Nephron (organoid): ENCODE measurements at regions not wholly inside any gene's neighbourhood (a gene's known extent, or its start where the extent isn't known, plus 50 kb on each side); places are given as distances from the start of the nearest gene placed in this dataset.

Experiments
- H3K27ac Mint-ChIP-seq, 3 experiments: 2 replicates each; pipeline ENCODE4 v1.8.0; 2020; ENCODE audit warnings: mixed read lengths in 3 of 3, mild to moderate bottlenecking in 2 of 3, moderate library complexity in 1 of 3
- H3K27me3 Mint-ChIP-seq: 2 replicates; pipeline ENCODE4 v1.8.0; 2021; ENCODE audit warnings: low read depth, mild to moderate bottlenecking, moderate library complexity, mixed read lengths
- H3K36me3 Mint-ChIP-seq: 2 replicates; pipeline ENCODE4 v1.8.0; 2020; ENCODE audit warnings: low read depth, mixed read lengths
- H3K4me1 Mint-ChIP-seq: 2 replicates; pipeline ENCODE4 v1.8.0; 2020; ENCODE audit warnings: mixed read lengths
- H3K4me3 Mint-ChIP-seq, 3 experiments: 2 replicates each; pipeline ENCODE4 v1.8.0; 2020; ENCODE audit warnings: mild to moderate bottlenecking in 3 of 3, mixed read lengths in 3 of 3, moderate library complexity in 2 of 3
- H3K9me3 Mint-ChIP-seq: 2 replicates; pipeline ENCODE4 v1.8.0; 2020; ENCODE audit warnings: mixed read lengths
- TF ChIP-seq, protein P1 (sequence below), 3 experiments: fragments of 200-600 bp; sonication (generic); IDR thresholded peaks; one replicate each; pipeline ENCODE4 v1.5.0; 2021; ENCODE audit warnings: antibody characterized with exemption in 3 of 3; ENCODE audit not compliant: unreplicated experiment in 3 of 3

DNA sequence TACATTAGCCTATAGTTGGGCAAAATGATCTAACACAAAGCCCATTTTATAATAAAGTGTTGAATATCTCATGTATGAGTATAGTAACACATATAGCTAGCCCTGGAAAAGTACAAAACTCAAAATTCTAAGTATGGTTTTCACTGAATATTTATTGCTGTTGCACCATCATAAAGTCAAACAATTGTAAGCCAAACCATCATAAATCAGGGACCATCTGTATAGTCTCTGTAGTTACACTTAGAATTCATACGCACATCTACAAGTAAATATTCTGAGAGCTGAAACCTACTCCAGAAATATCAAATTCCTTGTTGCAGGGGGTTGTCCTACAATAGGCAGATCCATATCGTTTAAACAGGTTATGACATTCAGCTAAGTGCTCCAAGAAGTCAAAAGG, 817.3 kb downstream of the BCKDHB start:
- H3K36me3 Mint-ChIP-seq = no peaks in the 10 kb centered on the region
- no peak overlapping the region for H3K4me3 Mint-ChIP-seq
- no peaks in the 10 kb centered on the region for H3K27me3 Mint-ChIP-seq
- peak overlapping the region in 2 of 3 experiments; percentile 8 to 31 for H3K27ac Mint-ChIP-seq
- H3K4me1 Mint-ChIP-seq = peaks cover 18% of the 10 kb centered on the region
- TF ChIP-seq, protein P1, sequence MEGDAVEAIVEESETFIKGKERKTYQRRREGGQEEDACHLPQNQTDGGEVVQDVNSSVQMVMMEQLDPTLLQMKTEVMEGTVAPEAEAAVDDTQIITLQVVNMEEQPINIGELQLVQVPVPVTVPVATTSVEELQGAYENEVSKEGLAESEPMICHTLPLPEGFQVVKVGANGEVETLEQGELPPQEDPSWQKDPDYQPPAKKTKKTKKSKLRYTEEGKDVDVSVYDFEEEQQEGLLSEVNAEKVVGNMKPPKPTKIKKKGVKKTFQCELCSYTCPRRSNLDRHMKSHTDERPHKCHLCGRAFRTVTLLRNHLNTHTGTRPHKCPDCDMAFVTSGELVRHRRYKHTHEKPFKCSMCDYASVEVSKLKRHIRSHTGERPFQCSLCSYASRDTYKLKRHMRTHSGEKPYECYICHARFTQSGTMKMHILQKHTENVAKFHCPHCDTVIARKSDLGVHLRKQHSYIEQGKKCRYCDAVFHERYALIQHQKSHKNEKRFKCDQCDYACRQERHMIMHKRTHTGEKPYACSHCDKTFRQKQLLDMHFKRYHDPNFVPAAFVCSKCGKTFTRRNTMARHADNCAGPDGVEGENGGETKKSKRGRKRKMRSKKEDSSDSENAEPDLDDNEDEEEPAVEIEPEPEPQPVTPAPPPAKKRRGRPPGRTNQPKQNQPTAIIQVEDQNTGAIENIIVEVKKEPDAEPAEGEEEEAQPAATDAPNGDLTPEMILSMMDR (IDR thresholded peaks at IDR 0.05; ENCODE audit: unreplicated experiment in 3 of 3) = no peak
- H3K9me3 Mint-ChIP-seq = peaks cover 5% of the 10 kb centered on the region

DNA sequence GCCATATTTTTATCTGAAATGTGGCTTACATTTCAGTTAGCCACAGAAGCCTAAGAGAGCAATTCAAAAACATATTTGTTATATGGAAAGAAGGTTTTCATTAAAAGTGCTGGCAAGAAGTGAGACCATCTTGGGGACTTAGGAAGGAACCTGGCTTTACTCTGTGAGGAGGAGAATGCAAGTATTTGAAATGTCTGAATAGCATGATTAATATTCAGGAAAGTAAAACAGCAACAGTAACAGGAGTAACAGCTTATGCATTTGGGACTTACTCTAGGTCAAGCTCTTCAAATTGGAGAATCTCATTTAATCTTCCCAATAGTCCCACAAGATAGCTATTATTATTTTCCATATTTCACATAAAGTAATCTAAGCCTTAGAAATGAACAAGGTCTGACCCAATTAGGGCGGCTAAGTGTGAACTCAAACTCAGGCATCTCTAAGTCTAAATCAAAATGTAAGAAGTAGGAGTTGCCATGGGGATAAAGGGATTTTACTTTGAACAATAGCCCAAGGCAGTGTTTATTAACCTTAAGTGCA, 816.5 kb downstream of the BCKDHB start:
- peaks cover 18% of the 10 kb centered on the region for H3K4me1 Mint-ChIP-seq
- H3K27me3 Mint-ChIP-seq = no peaks in the 10 kb centered on the region
- H3K4me3 Mint-ChIP-seq = no peak overlapping the region
- H3K36me3 Mint-ChIP-seq = no peaks in the 10 kb centered on the region
- TF ChIP-seq, protein P1 (IDR thresholded peaks at IDR 0.05; ENCODE audit: unreplicated experiment in 3 of 3) = no peak
- H3K9me3 Mint-ChIP-seq = peaks cover 5% of the 10 kb centered on the region
- H3K27ac Mint-ChIP-seq = peak overlapping the region in 2 of 3 experiments; percentile 8 to 31

DNA sequence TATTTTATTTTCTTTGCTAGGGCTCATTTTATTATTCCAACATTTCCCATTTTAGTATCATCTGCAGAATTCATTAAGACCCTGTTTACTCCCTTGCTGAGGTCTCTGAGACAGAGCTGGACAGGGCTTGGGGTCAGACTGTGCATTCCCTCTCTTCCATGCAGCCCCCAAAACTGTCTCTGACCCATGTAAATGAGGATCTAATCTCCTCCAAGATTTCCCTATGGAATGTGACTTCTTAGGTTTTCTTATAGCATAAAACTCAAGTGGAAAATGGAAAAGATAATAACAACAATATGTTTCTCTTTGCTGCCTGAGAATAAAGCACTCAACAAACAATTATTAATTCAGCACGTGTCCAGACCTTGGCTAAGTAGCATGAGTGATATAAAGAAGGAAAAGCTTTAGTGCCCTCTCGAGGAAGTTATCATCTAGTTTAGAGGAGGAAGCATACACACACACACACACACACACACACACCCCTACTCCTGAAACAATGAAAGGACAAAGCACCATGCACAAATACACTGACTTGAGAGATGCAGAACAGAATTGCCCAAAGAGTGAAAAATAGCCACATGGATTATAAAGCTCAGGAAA, 815.5 kb downstream of the BCKDHB start:
- no peaks in the 10 kb centered on the region for H3K27me3 Mint-ChIP-seq
- peaks cover 4% of the 10 kb centered on the region for H3K9me3 Mint-ChIP-seq
- H3K27ac Mint-ChIP-seq = peak overlapping the region in 2 of 3 experiments; percentile 5 to 31
- TF ChIP-seq, protein P1 (IDR thresholded peaks at IDR 0.05; ENCODE audit: unreplicated experiment in 3 of 3) = no peak
- no peaks in the 10 kb centered on the region for H3K36me3 Mint-ChIP-seq
- H3K4me1 Mint-ChIP-seq = peaks cover 18% of the 10 kb centered on the region
- H3K4me3 Mint-ChIP-seq = no peak overlapping the region

DNA sequence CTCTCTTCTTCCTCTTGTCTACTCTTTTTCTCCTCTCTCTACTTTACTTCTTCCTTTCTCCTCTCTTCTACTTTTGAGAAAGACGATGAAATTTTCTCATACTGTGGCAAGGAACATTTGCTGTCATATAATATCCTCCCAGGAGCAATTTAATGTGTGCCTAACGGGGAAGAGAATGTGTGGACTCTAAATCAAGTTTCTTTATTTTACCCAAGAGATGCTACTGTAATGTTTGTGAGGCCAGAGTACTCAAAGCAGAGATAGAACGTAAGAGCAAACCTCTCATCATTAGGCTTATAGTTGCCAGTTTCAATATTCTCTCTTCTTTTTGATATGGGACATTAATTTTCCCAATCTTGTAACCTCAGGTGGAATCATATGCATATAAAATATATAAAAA, 801.4 kb downstream of the BCKDHB start:
- peaks cover 3% of the 10 kb centered on the region for H3K9me3 Mint-ChIP-seq
- no peaks in the 10 kb centered on the region for H3K36me3 Mint-ChIP-seq
- H3K4me1 Mint-ChIP-seq = peaks cover 8% of the 10 kb centered on the region
- H3K4me3 Mint-ChIP-seq = no peak overlapping the region
- H3K27ac Mint-ChIP-seq = peak overlapping the region in 1 of 3 experiments; percentile 12
- TF ChIP-seq, protein P1 (IDR thresholded peaks at IDR 0.05; ENCODE audit: unreplicated experiment in 3 of 3) = no peak
- H3K27me3 Mint-ChIP-seq = no peaks in the 10 kb centered on the region

DNA sequence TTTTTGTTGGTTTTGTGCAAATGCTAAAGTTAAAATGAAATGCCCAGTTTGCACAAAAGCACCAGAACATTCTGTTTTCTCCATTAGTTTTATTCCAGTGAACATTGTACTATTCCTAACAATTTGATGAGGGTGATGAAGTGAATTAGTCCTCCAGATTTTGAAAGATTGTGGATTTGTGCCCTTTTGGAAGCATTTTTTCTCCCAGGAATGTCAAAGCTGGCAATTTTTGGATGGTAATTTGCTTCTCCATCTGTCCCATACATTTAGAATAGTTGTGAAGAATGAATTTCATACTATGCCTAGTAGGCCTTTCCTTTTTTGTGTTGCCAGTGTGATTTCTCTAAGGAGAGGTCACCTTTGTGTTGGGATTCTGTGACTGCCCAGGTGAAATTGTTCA, 797.2 kb downstream of the BCKDHB start:
- H3K27me3 Mint-ChIP-seq = no peaks in the 10 kb centered on the region
- no peak overlapping the region for H3K27ac Mint-ChIP-seq
- peaks cover 4% of the 10 kb centered on the region for H3K4me1 Mint-ChIP-seq
- no peak overlapping the region for H3K4me3 Mint-ChIP-seq
- peaks cover 6% of the 10 kb centered on the region for H3K9me3 Mint-ChIP-seq
- H3K36me3 Mint-ChIP-seq = no peaks in the 10 kb centered on the region
- TF ChIP-seq, protein P1 (IDR thresholded peaks at IDR 0.05; ENCODE audit: unreplicated experiment in 3 of 3) = no peak

DNA sequence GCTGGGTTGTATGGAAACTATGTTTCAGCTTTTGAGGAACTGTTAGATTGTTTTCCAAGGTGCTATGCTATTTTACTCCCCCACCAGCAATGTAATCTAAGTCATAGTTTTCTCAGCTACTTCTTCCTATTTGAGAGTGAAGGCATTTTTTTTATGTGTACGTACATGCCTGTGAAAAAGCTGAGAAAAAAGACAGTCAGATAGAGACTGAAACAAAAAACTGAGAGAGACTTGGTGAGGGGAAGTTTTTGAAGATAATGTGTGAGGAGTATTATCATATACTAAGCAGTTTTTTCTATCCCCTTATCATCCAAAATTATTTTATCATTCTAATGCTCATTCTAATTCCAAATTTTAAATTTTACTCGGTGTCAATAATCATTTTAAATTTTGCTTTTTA, 780.0 kb downstream of the BCKDHB start:
- Mint-ChIP-seq H3K4me3 (no peak overlapping the region), H3K27me3 (no peaks in the 10 kb centered on the region), H3K27ac (no peak overlapping the region), H3K36me3 (no peaks in the 10 kb centered on the region), H3K4me1 (no peaks in the 10 kb centered on the region), H3K9me3 (no peaks in the 10 kb centered on the region)
- TF ChIP-seq, protein P1 (IDR thresholded peaks at IDR 0.05; ENCODE audit: unreplicated experiment in 3 of 3) = no peak
